Duodenal mucosa (tissue), 2 donors: ENCODE measurements at regions not wholly inside any gene's neighbourhood (a gene's known extent, or its start where the extent isn't known, plus 50 kb on each side); places are given as distances from the start of the nearest gene placed in this dataset.
"Not testable (repeated sequence)": the region's sequence is repeated elsewhere in the genome, so short reads cannot be mapped to it uniquely, and the experiment has no call there.

Experiments
- H3K27ac ChIP-seq: one replicate; pipeline ENCODE4 v1.7.0; 2013; ENCODE audit warnings: low read depth, low read length
- H3K27me3 ChIP-seq, 2 donors: one replicate each; pipeline ENCODE4 v1.7.0; 2013; ENCODE audit warnings: low read length in 2 of 2, control low read depth in 1 of 2; ENCODE audit not compliant: insufficient read depth in 2 of 2, control insufficient read depth in 1 of 2
- H3K36me3 ChIP-seq, 2 donors: one replicate each; pipeline ENCODE4 v1.7.0; 2013; ENCODE audit warnings: low read length in 2 of 2, control low read depth in 1 of 2; ENCODE audit not compliant: insufficient read depth in 2 of 2, control insufficient read depth in 1 of 2
- H3K4me1 ChIP-seq, 2 donors: one replicate each; pipeline ENCODE4 v1.7.0; 2013; ENCODE audit warnings: low read length in 2 of 2, control low read depth in 1 of 2; ENCODE audit not compliant: insufficient read depth in 2 of 2, control insufficient read depth in 1 of 2
- H3K4me3 ChIP-seq, 2 donors: one replicate each; pipeline ENCODE4 v1.7.0; 2013; ENCODE audit warnings: low read length in 2 of 2, low read depth in 1 of 2
- H3K9ac ChIP-seq, 2 donors: one replicate each; pipeline ENCODE4 v1.7.0; 2013; ENCODE audit warnings: low read length in 2 of 2, low read depth in 1 of 2
- H3K9me3 ChIP-seq, 2 donors: one replicate each; pipeline ENCODE4 v1.7.0; 2013; ENCODE audit warnings: low read length in 2 of 2, control low read depth in 1 of 2; ENCODE audit not compliant: control insufficient read depth in 1 of 2

DNA sequence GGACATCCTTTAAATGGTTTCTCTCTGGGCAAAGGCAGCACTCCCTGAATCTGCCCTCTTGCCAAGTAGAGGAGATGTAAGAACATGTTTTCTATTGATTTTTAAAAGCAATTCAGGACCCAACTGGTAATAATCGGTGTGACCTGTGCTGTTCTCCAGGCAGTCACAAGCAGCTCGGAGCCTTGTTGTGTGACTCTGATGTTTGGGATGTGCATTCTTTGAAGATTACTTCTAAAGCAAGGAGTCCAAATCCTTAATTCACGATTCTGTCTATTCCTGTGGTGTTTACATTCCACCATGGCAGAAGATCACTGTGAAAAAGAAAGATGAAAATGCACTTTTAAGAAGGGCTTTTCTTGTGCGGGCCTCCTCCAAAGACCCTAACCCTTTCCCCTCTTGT, 122.3 kb upstream of the ZNF536 start:
- H3K27me3 ChIP-seq, result peaks cover 7 to 8% of the 10 kb centered on the region in 2 donors
- H3K27ac ChIP-seq, result no peak overlapping the region
- no peak overlapping the region for H3K9ac ChIP-seq

DNA sequence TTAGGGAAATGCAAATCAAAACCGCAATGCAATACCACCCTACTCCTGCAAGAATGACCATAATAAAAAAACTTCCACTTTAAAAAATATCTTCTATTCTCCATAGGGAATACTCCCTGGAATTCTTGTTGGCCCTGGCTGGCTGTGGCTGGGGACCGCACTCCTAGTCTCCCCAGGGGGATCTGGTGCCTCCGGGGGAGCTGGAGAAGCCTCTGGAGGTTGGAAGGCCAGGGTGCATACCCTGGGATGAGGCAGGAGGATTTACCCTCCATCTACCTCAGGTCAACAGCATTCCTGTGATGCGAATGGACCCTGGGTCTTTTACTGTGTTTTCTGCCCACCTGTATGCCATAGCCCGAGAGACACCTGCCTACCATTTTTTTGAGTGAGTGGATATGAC, 120.0 kb upstream of the ZNF536 start:
- no peak overlapping the region for H3K27ac ChIP-seq
- H3K4me3 ChIP-seq, result no peak overlapping the region
- no peaks in the 10 kb centered on the region for H3K4me1 ChIP-seq
- H3K36me3 ChIP-seq, result no peaks in the 10 kb centered on the region
- peaks cover 7 to 12% of the 10 kb centered on the region in 2 donors for H3K27me3 ChIP-seq
- no peak overlapping the region for H3K9ac ChIP-seq
- H3K9me3 ChIP-seq, result no peaks in the 10 kb centered on the region

More for the DNA sequence above, 122.3 kb upstream of the ZNF536 start:
- Histone ChIP-seq H3K9me3 (no peaks in the 10 kb centered on the region), H3K4me1 (no peaks in the 10 kb centered on the region), H3K36me3 (no peaks in the 10 kb centered on the region), H3K4me3 (no peak overlapping the region)

DNA sequence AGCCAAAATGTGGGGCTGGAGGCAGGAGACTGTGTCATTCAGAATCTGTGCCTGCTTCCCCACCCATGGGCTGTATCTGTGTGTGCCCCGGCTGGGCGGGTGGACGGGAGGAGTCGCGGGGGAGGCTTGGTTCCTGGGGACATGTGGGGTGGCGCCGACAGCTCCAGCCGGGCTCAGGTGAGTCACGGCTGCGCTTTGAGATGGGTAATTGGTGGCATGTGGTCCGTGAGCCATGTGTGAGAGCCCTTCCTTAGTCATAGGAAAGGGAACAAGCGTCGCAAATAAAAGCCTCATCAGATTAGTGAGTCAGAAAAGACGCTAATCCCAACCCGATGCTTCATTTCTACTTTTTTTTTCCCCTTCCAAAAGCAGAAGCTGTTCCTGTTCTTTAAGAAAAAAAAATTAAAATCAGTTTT, 118.6 kb upstream of the ZNF536 start:
- H3K27me3 ChIP-seq, result peaks cover 11 to 12% of the 10 kb centered on the region in 2 donors

DNA sequence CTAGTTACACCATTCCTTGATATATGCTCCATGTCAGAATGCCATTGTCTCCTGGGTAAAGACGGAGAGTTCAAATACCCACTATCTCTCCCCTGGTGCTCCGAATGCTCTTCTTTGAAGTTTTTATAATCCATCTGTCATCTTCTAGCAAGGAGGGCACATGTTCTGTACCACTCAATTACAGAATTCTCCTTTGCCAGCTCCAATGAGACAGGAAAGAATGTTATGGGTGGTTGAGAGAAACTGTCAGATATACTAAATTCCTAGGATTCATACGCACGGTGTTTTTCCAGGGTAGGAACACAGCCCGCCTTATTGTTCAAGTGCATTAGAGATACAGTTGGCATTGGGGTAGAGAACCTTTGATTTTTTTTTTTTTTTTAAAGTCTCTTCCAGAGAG, 118.0 kb upstream of the ZNF536 start:
- Histone ChIP-seq H3K36me3 (no peaks in the 10 kb centered on the region), H3K4me3 (no peak overlapping the region), H3K27ac (no peak overlapping the region), H3K9me3 (no peaks in the 10 kb centered on the region), H3K4me1 (no peaks in the 10 kb centered on the region), H3K27me3 (peaks cover 11 to 12% of the 10 kb centered on the region in 2 donors), H3K9ac (no peak overlapping the region)

More for the DNA sequence above, 118.6 kb upstream of the ZNF536 start:
- Histone ChIP-seq H3K9ac (no peak overlapping the region), H3K36me3 (no peaks in the 10 kb centered on the region), H3K27ac (no peak overlapping the region), H3K4me3 (no peak overlapping the region), H3K9me3 (no peaks in the 10 kb centered on the region), H3K4me1 (no peaks in the 10 kb centered on the region)

DNA sequence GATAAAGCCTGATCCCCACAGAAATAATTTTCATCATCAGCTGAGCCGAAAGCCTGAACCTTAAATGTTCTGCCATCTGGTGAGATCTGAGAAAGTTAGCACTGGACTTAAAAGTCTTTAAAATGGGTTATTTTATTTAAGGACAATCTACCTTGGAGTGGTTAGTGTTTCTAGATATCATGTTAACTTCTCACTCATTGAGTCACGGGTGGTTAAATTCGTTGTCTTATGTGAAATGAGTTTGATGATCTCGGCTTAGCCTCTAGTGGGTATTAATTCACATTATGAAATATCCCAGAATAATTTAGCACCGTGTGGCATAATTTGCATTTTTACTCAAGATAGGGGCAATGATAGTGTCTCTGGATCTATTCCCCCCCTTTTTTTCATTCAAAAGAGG, 117.4 kb upstream of the ZNF536 start:
- H3K4me1 ChIP-seq, result no peaks in the 10 kb centered on the region
- no peak overlapping the region for H3K27ac ChIP-seq
- peaks cover 11 to 12% of the 10 kb centered on the region in 2 donors for H3K27me3 ChIP-seq
- no peak overlapping the region for H3K4me3 ChIP-seq
- H3K9ac ChIP-seq, result no peak overlapping the region
- H3K36me3 ChIP-seq, result no peaks in the 10 kb centered on the region
- no peaks in the 10 kb centered on the region for H3K9me3 ChIP-seq

DNA sequence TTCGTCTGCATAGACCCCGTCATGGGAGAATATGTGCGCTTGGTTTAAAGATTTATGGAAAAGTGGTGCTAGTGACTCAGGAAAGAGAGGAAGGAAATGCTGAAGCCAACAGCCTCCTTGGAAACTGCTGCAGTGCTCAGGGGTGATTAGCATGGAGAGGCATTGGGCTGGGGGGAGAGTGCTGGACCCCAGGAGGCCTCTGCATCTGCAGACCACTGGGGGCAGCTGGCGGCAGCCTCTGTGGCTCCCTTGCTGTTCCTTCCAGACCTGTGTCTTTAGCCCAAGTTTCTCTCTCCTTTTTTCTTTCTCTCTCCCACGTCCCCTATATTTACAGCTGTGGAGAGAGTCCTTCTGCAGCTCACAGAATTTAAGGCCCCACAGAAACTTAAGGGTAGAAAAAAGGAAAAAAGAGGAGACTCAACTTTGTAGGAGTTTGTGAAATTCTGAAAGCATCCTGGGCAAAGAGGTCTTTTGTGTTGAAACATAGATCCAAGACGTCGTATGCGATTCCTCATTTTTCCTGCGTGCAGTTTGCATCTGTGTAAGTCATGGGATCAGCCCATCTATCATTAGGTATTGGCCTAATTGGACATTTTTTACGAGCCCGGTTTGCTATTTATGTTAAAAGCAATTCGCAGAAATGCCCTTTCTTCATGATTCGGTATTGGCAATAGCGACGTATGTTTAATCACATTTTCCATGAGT, 116.2 kb upstream of the ZNF536 start:
- no peak overlapping the region for H3K4me3 ChIP-seq

DNA sequence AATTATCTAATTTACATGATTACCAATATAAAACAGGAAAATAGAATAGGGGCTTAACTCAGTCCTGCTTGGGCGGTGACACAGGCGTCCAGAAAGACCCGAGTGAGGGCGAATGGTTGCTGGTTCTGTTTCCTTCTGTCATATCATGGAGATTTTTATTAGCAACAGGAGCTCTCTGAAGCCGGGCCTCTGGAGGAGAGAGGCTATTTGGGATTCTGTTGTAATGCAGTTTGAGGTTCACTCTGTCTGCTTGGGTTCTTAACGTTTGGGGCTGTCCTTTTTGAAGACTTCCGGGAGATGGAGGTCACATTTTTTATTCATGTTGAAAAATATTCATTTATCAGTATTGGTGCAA, 115.7 kb upstream of the ZNF536 start:
- Histone ChIP-seq H3K9me3 (no peaks in the 10 kb centered on the region), H3K27ac (no peak overlapping the region), H3K9ac (no peak overlapping the region), H3K4me3 (no peak overlapping the region), H3K4me1 (no peaks in the 10 kb centered on the region), H3K36me3 (no peaks in the 10 kb centered on the region), H3K27me3 (peaks cover 11 to 12% of the 10 kb centered on the region in 2 donors)

More for the DNA sequence above, 116.2 kb upstream of the ZNF536 start:
- no peak overlapping the region for H3K9ac ChIP-seq
- no peak overlapping the region for H3K27ac ChIP-seq
- H3K36me3 ChIP-seq, result no peaks in the 10 kb centered on the region
- no peaks in the 10 kb centered on the region for H3K9me3 ChIP-seq
- H3K4me1 ChIP-seq, result no peaks in the 10 kb centered on the region
- peaks cover 11 to 12% of the 10 kb centered on the region in 2 donors for H3K27me3 ChIP-seq

DNA sequence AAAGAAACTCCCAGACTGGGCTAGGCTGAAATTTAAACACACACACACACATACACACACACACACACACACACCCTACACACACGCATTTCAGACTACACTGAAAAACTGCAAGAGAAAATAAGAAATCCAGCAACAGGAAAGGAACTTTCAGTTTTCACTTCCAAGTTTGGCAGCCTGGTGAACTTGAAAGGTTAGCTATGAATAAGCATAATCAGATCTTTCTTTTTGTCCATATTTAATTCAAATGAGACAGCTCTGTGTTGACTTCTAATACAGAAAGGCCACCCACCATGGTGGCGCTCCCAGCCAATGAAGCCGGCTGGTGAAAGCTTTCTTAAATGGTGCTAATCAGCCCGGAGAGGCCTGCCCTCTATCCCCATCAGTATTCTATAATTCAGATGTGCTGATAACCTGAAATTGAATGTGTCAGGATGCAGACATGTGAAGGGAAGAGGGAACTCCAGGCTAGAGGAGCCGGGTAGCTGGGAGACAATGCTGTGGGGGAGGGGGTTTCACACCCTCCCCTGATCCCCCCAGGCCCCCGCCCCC, 108.3 kb upstream of the ZNF536 start:
- Histone ChIP-seq H3K27ac (no peak overlapping the region), H3K4me3 (no peak overlapping the region), H3K27me3 (peaks cover 0 to 7% of the 10 kb centered on the region in 2 donors), H3K9ac (no peak overlapping the region), H3K36me3 (no peaks in the 10 kb centered on the region), H3K4me1 (no peaks in the 10 kb centered on the region), H3K9me3 (no peaks in the 10 kb centered on the region)

DNA sequence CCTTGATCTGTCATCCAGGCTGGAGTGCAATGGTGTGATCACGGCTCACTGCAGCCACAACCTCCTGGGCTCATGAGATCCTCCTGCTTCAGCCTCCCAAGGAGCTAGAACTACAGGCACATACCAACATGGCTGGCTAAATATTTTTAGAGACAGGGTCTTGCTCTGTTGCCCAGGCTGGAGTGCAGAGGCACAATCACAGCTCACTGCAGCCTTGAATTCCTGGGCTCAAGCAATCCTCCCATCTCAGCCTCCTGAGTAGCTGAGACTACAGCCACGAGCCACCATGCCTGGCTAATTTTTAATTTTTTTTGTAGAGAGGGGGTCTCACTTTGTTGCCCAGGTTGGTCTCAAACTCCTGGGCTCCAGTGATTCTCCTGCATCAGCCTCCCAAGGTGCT, 106.3 kb upstream of the ZNF536 start:
- not testable (repeated sequence) for H3K27me3 ChIP-seq, H3K36me3 ChIP-seq, H3K9ac ChIP-seq, H3K4me3 ChIP-seq, H3K27ac ChIP-seq, H3K9me3 ChIP-seq, H3K4me1 ChIP-seq

DNA sequence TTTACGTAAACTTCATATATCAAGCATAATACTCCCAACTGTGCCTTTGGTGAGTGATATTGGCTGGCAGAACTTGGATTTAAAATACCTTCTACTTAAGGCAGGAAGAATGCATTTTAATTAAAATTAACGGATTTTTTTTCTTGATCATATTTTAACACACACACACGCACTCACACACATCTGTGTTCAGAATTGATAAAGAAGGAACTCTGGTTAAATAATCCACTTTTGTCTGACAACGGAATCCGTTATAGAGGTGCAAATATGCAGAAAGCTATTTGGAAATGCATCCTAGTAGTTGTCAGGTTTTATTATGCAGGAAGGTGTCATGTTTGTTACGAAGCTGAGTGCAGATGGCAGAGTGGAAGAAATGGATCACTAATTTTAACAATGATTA, 105.5 kb upstream of the ZNF536 start:
- Histone ChIP-seq H3K4me3 (no peak overlapping the region), H3K4me1 (no peaks in the 10 kb centered on the region), H3K27ac (no peak overlapping the region), H3K27me3 (peaks cover 0 to 7% of the 10 kb centered on the region in 2 donors), H3K36me3 (no peaks in the 10 kb centered on the region), H3K9ac (no peak overlapping the region), H3K9me3 (no peaks in the 10 kb centered on the region)
